ELR (cell line): ENCODE measurements at regions not wholly inside any gene's neighbourhood (a gene's known extent, or its start where the extent isn't known, plus 50 kb on each side); places are given as distances from the start of the nearest gene placed in this dataset.

Experiments used
- DNase-seq: peaks from one replicate; pipeline ENCODE4 v3.0.0-alpha.2; 2015; ENCODE audit warnings: low read depth

- DNase-seq: no peak
Observed at GRCh38 chr2:71891719-71892422, 255.8 kb downstream of the CYP26B1 start.

- DNase-seq: no peak
Observed at GRCh38 chr2:71891155-71891554, 256.5 kb downstream of the CYP26B1 start.

DNA sequence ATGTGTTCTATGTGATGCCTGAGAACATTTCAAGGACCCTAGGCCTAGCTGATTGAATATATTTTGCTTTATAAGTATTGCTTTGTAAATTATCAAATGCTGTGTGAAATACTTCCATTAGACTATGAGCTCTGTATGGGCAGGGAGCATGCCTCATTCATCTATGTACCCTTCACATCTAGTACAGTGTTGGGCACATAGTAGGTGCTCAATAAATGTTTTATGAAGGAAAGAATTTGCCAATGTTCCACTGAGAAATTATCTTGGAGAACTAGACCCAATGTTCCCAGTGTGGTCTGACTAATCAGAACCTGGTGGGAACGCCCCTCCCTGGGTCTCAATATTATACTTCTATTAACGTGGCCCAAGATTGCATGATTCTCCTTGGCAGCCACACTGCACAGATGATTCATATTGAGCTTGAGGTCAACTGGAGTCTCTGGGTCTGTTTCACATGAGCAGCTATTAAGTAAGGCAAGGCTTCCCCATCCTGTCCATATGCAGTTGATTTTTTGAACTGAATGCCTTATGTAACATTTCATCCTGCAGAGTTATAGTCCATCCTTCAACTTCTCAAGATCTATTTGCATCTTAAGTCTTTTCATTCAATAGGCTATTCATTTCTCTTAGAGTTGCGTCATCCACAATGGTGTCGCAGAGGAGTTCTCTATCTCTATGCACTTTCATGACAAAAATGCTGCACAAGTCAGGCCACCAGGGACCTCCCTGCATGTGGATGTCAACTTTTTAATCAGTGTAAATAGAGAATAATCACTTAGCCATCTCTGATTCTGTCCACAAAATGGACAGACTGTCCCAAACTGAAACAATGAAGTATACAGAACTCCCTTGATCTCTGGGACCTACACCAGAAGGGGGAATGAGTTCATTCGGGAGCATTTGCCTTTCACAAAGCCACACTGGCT, 257.6 kb downstream of the CYP26B1 start:
- peak; percentile 63 for DNase-seq

- peak; percentile 47 for DNase-seq
Observed at GRCh38 chr2:71888751-71889445, 258.8 kb downstream of the CYP26B1 start.

- no peak for DNase-seq
Observed at GRCh38 chr2:71887196-71887595, 260.5 kb downstream of the CYP26B1 start.

GRCh38 chr2:71886241-71886640, 261.4 kb downstream of the CYP26B1 start:
- no peak for DNase-seq

- peak; percentile 64 for DNase-seq
Observed at GRCh38 chr2:71884303-71885042, 263.2 kb downstream of the CYP26B1 start.

DNA sequence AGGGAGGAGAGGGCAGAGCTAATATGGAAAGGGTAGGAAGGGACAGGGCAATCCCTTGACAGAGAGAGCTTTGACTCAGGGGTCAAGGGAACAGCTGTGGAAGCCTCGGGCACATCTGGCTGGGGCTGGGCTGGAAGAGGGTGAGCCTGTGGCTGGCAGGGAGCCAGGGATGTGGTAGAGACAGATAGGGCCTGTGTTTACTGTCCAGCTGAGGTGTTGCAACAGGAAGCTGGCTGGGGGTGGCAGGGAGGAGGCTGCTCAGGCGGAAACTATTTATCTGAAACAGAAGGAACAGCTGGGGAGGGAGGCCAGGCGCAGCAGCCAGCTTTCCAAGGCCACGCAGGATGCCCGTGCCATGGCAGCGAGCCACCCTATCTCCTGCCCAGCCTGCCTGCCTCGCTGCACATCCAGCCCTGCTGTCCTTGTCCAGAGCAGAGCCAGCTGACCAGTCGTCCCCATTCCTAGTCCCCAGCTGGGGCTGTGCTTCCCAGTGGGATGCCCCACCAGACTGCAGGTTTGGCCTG, 264.7 kb downstream of the CYP26B1 start:
- DNase-seq: peak; percentile 68

GRCh38 chr2:71882236-71882946, 265.3 kb downstream of the CYP26B1 start:
- DNase-seq: no peak

DNA sequence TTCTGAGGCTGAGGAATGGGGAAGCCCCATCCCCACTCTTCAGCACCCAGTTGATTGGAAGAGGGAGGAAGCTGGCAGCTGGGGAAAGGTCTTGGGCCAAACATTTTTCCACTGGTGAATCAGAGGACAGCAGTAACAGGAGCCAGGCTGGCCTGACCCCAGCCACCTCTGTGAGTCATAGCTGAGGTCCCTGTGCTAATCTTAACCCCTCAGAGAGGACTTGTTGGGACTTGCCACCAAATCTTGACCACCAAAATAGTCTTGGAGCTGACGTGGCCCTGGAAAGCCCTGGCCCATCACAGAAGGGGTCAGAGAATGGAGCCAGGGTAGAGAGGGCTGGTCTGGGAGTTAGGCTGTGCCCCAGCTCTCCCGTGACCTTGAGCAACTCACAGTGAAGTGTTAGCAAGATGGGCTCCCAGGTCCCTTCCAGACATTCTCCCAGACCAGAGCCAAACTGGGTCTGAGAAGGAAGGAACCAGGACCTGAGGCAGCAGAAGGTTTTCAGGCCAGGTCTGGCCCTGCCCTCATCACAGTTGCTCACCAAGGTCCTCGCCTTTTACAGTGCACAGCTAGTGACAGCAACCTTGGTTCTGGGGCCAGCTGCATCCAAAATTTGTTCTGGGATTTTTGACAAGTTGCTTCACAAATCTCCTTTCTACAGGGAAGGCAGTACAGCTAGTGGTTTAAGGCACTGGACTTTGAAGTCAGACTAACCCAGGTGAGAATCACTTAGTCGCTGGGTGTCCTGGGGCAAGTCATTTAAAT, 266.6 kb downstream of the CYP26B1 start:
- DNase-seq: peak; percentile 56

DNA sequence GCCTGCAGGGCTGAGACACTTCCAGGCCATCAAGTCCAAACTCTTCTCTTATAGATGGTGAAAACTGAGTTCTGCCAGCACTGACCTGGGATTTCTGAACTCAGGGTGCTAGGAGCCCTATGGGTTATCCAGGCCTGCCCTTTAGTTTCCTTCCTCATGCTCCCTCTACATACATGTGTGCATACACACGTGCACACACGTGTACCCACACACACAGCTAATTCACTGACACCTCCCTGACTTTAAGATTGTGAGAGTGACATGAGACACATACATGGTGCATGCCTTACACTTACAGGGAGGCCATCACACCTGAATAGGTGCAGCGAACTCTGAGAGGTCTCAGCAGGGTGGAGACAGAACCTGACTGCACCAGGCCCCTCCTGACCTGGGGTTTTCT, 267.4 kb downstream of the CYP26B1 start:
- DNase-seq: no peak

GRCh38 chr2:71879509-71880184, 268.0 kb downstream of the CYP26B1 start:
- DNase-seq: no peak

- no peak for DNase-seq
Observed at GRCh38 chr2:71878626-71879508, 268.8 kb downstream of the CYP26B1 start.

DNA sequence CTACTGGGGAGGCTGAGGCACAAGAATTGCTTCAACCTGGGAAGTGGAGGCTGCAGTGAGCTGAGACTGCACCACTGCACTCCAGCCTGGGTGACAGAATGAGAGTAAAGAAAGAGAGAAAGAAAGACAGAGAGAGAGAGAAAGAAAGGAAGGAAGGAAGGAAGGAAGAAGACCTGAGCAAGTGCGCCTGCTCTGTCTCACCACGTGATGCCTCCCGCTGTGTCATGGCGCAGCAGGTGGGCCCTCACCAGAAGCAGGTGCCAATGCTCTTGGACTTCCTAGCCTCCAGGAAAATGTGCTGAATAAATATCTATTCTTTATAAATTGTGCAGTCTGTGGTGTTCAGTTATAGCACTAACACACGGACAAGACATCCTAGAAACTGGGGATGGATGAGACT, 270.0 kb downstream of the CYP26B1 start:
- no peak for DNase-seq

DNA sequence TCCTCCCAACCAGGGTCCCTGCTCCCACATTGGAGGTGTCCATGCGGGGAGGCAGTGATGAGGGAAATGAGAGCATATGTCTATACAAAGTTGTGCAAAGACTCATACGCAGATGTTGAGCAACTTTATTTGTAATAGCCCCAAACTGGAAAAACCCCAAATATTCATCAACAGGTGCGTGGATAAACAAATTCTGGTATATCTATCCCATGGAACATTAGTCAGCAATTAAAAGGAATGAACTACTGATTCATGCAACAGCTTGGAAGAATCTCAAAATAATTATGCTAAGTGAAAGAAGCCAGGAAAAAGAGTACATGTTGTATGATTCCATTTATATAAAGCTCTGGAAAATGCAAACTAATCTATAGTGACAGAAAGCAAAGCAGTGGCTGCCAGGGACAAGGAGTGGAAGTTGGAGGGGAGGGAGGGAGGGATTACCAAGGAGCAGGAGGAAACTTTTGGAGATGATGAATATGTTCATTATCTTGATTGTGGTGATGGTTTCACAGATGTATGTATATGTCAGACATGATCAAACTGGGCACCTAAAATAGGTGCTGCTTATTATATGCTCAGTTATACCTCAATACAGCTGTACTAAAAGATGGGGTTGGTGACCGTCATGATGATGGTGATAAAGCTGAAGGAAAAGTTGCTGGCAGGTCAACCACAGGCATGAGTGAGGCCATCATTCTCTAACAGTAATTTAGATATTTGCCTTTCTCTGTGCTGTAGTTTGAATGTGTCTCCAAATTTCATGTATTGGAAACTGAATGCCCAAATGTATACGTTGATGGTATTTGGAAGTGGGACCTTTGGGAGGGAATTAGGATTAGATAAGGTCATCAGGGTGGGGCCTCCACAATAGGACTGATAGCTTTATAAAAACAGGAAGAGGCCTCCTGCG, 270.9 kb downstream of the CYP26B1 start:
- DNase-seq: no peak

DNA sequence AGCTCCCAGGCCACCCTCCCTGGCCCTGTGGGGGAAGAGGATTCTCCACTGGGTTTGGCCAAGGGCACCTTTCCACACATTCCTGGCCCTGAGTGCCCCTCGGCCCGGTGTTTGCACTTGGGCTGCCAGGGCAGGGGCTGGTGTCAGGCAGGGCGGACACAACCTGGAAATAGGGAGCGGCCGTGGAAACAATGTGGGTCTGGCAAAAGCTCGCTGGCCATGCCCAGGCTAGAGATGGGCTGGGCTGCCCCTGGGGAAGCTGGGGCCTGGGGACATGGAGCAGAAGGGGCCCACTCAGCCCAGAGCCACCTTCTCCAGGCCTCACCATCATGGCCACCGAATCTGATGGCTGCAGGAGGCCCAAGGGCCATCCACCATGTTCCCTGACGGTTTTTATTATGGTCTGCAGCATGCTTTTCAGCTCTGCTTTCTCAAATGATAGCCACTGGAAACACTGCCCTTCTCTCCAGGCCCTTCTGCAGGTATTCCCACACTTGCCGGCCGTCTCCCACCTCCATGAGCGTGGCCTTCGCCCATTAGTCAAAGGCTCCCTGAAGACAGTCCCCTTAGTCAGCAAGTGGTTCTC, 275.1 kb downstream of the CYP26B1 start:
- DNase-seq: no peak

DNA sequence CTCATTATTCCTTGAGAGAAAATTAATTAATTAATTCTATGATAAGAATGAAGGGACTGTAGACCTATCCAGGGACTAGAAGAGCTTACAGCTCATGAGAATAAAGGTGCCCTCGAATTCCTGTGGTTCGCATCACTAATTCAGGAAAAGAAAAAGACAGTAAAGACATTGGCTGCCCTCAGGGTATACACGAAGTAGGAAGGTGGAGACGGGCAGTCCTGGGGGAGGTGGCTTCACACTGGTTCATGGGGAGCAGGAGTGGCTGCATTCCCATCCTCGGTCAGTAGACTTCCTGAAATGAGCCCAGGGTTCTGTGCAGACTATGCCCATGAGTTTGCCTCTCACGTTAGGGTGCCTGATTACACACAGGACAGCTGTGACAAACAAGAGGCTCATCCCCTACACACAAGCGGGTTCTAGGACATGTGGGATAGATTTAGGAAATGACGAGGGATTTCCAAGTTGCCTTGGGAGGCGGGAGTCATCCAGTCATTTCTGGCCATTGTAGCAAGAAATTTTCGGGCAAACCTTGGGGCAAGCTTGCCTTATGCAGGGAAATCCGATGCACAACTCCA, 282.2 kb downstream of the CYP26B1 start:
- DNase-seq: peak; percentile 29
